ENCODE measurements at regions not wholly inside any gene's neighbourhood (a gene's known extent, or its start where the extent isn't known, plus 50 kb on each side); places are given as distances from the start of the nearest gene placed in this dataset.

- no peaks in the 10 kb centered on the region for H3K36me3 ChIP-seq (ENCODE audit: insufficient read depth, low read length)
- H3K4me1 ChIP-seq (ENCODE audit: insufficient read depth, low read length): no peaks in the 10 kb centered on the region
- TF ChIP-seq EZH2 (IDR thresholded peaks at IDR 0.05; ENCODE audit: borderline replicate concordance, low read depth, low read length, severe bottlenecking) (no peak), CTCF (IDR thresholded peaks at IDR 0.05; ENCODE audit: borderline replicate concordance, extremely low read depth, low read length, poor library complexity, severe bottlenecking) (no peak)
- H3K79me2 ChIP-seq (ENCODE audit: insufficient read depth, low read length): no peaks in the 10 kb centered on the region
- no peak overlapping the region for H3K27ac ChIP-seq (ENCODE audit: low read length)
- DNase-seq: no peak
- no peak overlapping the region for H3K4me2 ChIP-seq (ENCODE audit: insufficient read depth, low read length)
- no peaks in the 10 kb centered on the region for H3K27me3 ChIP-seq (ENCODE audit: insufficient read depth, low read length, poor library complexity)
- H3K9me3 ChIP-seq (ENCODE audit: insufficient read depth, low read length, severe bottlenecking): no peaks in the 10 kb centered on the region
- no peak overlapping the region for H2AFZ ChIP-seq (ENCODE audit: low read depth, low read length)
- no peaks in the 10 kb centered on the region for H4K20me1 ChIP-seq (ENCODE audit: insufficient read depth, low read length)
- no peak for ATAC-seq (ENCODE audit: insufficient read depth, low read depth)
- no peak overlapping the region for H3K9ac ChIP-seq (ENCODE audit: low read depth, low read length)
- no peak overlapping the region for H3K4me3 ChIP-seq (ENCODE audit: low read depth in 1 of 2, low read length in 2 of 2)
These were observed 208.4 kb upstream of the MEX3C start for GRCh38 chr18:51405683-51406477.

GRCh38 chr18:51417643-51418483 is 220.4 kb upstream of the MEX3C start:
- Histone ChIP-seq H3K79me2 (ENCODE audit: insufficient read depth, low read length) (no peaks in the 10 kb centered on the region), H3K4me2 (ENCODE audit: insufficient read depth, low read length) (no peak overlapping the region), H2AFZ (ENCODE audit: low read depth, low read length) (no peak overlapping the region), H3K4me1 (ENCODE audit: insufficient read depth, low read length) (no peaks in the 10 kb centered on the region), H3K27me3 (ENCODE audit: insufficient read depth, low read length, poor library complexity) (no peaks in the 10 kb centered on the region), H3K9me3 (ENCODE audit: insufficient read depth, low read length, severe bottlenecking) (no peaks in the 10 kb centered on the region), H3K36me3 (ENCODE audit: insufficient read depth, low read length) (no peaks in the 10 kb centered on the region), H3K4me3 (ENCODE audit: low read depth in 1 of 2, low read length in 2 of 2) (no peak overlapping the region), H3K27ac (ENCODE audit: low read length) (no peak overlapping the region), H3K9ac (ENCODE audit: low read depth, low read length) (no peak overlapping the region), H4K20me1 (ENCODE audit: insufficient read depth, low read length) (no peaks in the 10 kb centered on the region)
- no peak for DNase-seq
- TF ChIP-seq EZH2 (IDR thresholded peaks at IDR 0.05; ENCODE audit: borderline replicate concordance, low read depth, low read length, severe bottlenecking) (no peak), CTCF (IDR thresholded peaks at IDR 0.05; ENCODE audit: borderline replicate concordance, extremely low read depth, low read length, poor library complexity, severe bottlenecking) (no peak)
- ATAC-seq (ENCODE audit: insufficient read depth, low read depth): no peak

GRCh38 chr18:51425475-51425874 is 228.0 kb upstream of the MEX3C start:
- H3K4me1 ChIP-seq (ENCODE audit: insufficient read depth, low read length): no peaks in the 10 kb centered on the region
- no peak overlapping the region for H3K4me2 ChIP-seq (ENCODE audit: insufficient read depth, low read length)
- no peaks in the 10 kb centered on the region for H3K36me3 ChIP-seq (ENCODE audit: insufficient read depth, low read length)
- no peak overlapping the region for H3K4me3 ChIP-seq (ENCODE audit: low read depth in 1 of 2, low read length in 2 of 2)
- no peaks in the 10 kb centered on the region for H3K79me2 ChIP-seq (ENCODE audit: insufficient read depth, low read length)
- no peak overlapping the region for H3K9ac ChIP-seq (ENCODE audit: low read depth, low read length)
- TF ChIP-seq EZH2 (IDR thresholded peaks at IDR 0.05; ENCODE audit: borderline replicate concordance, low read depth, low read length, severe bottlenecking): no peak
- TF ChIP-seq CTCF (IDR thresholded peaks at IDR 0.05; ENCODE audit: borderline replicate concordance, extremely low read depth, low read length, poor library complexity, severe bottlenecking): no peak
- no peaks in the 10 kb centered on the region for H4K20me1 ChIP-seq (ENCODE audit: insufficient read depth, low read length)
- no peaks in the 10 kb centered on the region for H3K9me3 ChIP-seq (ENCODE audit: insufficient read depth, low read length, severe bottlenecking)
- no peaks in the 10 kb centered on the region for H3K27me3 ChIP-seq (ENCODE audit: insufficient read depth, low read length, poor library complexity)
- no peak overlapping the region for H3K27ac ChIP-seq (ENCODE audit: low read length)
- no peak for ATAC-seq (ENCODE audit: insufficient read depth, low read depth)
- no peak for DNase-seq
- no peak overlapping the region for H2AFZ ChIP-seq (ENCODE audit: low read depth, low read length)
